ENCODE measurements at regions not wholly inside any gene's neighbourhood (a gene's known extent, or its start where the extent isn't known, plus 50 kb on each side); places are given as distances from the start of the nearest gene placed in this dataset.
A peak's percentile ranks its signal among the peaks of the same experiment; 100 is the strongest.
"Not testable (repeated sequence)": the region's sequence is repeated elsewhere in the genome, so short reads cannot be mapped to it uniquely, and the experiment has no call there.

- H4K5ac ChIP-seq (ENCODE audit: low read length); H3K79me1 ChIP-seq (ENCODE audit: low read length); H3K27me3 ChIP-seq (ENCODE audit: insufficient read depth, low read length, poor library complexity); H3K36me3 ChIP-seq (ENCODE audit: control insufficient read depth, insufficient read depth, low read length); H3K9ac ChIP-seq (ENCODE audit: low read length); H2BK15ac ChIP-seq (replicated peaks; ENCODE audit: low read depth); DNase-seq; H3K23ac ChIP-seq (ENCODE audit: low read length); H3K56ac ChIP-seq (ENCODE audit: low read length); H3K79me2 ChIP-seq (ENCODE audit: control insufficient read depth, insufficient read depth, low read length); H3K4me2 ChIP-seq (ENCODE audit: low read length); H2BK5ac ChIP-seq (ENCODE audit: low read length); H4K8ac ChIP-seq (ENCODE audit: low read depth, low read length); H2AK5ac ChIP-seq (ENCODE audit: low read length); H3K4me1 ChIP-seq (ENCODE audit: control insufficient read depth, low read depth, low read length); H3K4me3 ChIP-seq (ENCODE audit: low read length); H2BK120ac ChIP-seq (ENCODE audit: low read depth, low read length); H3K18ac ChIP-seq (ENCODE audit: low read length); H3K27ac ChIP-seq (ENCODE audit: low read depth, low read length); H3K4ac ChIP-seq (ENCODE audit: low read depth, low read length): not testable (repeated sequence)
- WGBS (ENCODE audit: extremely low coverage, insufficient coverage, low lambda C conversion rate) = no CpG with 5 or more reads among the region's 12 CpGs
These were observed 454.2 kb upstream of the CCDC196 start for GRCh38 chr14:66031981-66032380.

DNA sequence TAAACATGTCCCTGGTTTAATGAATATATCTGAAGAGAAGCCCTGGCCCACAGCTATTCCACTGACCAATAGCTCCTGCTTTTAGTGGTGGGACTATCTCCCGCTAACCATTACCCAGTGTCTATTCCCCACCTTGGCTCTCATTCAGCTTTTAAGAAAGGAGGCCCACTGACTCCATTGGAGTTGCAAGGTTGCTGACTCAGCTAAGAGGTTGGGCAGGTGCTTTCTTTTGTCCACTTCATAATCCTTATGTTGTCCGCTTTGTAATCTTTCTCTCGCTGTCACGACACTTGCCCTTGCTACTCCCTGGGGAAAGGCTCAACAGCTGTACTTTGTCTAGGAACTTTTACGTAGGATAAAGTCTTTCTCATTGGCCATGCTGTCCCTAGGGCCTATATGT is 453.4 kb upstream of the CCDC196 start:
- WGBS (ENCODE audit: extremely low coverage, insufficient coverage, low lambda C conversion rate) = no CpG with 5 or more reads among the region's 5 CpGs
- H3K18ac ChIP-seq (ENCODE audit: low read length) = no peak overlapping the region
- no peaks in the 10 kb centered on the region for H3K4me1 ChIP-seq (ENCODE audit: control insufficient read depth, low read depth, low read length)
- no peaks in the 10 kb centered on the region for H3K27me3 ChIP-seq (ENCODE audit: insufficient read depth, low read length, poor library complexity)
- no peak overlapping the region for H2BK15ac ChIP-seq (replicated peaks; ENCODE audit: low read depth)
- no peak overlapping the region for H4K8ac ChIP-seq (ENCODE audit: low read depth, low read length)
- H3K23ac ChIP-seq (ENCODE audit: low read length) = no peak overlapping the region
- H2AK5ac ChIP-seq (ENCODE audit: low read length) = no peak overlapping the region
- no peak overlapping the region for H3K4me3 ChIP-seq (ENCODE audit: low read length)
- H3K9ac ChIP-seq (ENCODE audit: low read length) = no peak overlapping the region
- no peaks in the 10 kb centered on the region for H3K79me1 ChIP-seq (ENCODE audit: low read length)
- no peak overlapping the region for H2BK120ac ChIP-seq (ENCODE audit: low read depth, low read length)
- no peaks in the 10 kb centered on the region for H3K79me2 ChIP-seq (ENCODE audit: control insufficient read depth, insufficient read depth, low read length)
- no peak overlapping the region for H4K5ac ChIP-seq (ENCODE audit: low read length)
- H3K56ac ChIP-seq (ENCODE audit: low read length) = no peak overlapping the region
- no peak overlapping the region for H3K4me2 ChIP-seq (ENCODE audit: low read length)
- no peaks in the 10 kb centered on the region for H3K36me3 ChIP-seq (ENCODE audit: control insufficient read depth, insufficient read depth, low read length)
- H3K27ac ChIP-seq (ENCODE audit: low read depth, low read length) = no peak overlapping the region
- DNase-seq = no peak
- H2BK5ac ChIP-seq (ENCODE audit: low read length) = no peak overlapping the region
- H3K4ac ChIP-seq (ENCODE audit: low read depth, low read length) = no peak overlapping the region

DNA sequence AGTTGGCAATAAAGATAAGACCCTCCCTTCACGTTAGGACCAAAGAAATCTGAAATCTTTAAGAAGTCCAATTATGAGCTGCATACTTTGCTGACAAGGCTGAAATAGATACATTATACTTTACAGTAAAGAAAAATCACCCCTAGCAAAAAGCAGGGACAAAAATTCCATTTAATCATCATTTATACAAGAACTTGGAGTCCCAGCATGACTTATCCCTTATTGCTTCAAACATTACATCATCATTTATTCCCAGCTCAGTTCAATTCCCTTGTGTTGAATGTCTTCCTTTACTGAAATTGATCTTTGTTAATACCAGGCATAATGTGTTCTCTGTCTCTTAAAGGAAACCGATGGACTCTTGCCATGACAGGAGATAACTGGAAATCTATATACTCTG is 449.6 kb upstream of the CCDC196 start:
- Histone ChIP-seq H3K4me3 (ENCODE audit: low read length) (no peak overlapping the region), H3K4ac (ENCODE audit: low read depth, low read length) (no peak overlapping the region), H3K4me2 (ENCODE audit: low read length) (no peak overlapping the region), H3K9ac (ENCODE audit: low read length) (no peak overlapping the region), H3K36me3 (ENCODE audit: control insufficient read depth, insufficient read depth, low read length) (no peaks in the 10 kb centered on the region), H2BK5ac (ENCODE audit: low read length) (no peak overlapping the region), H2BK120ac (ENCODE audit: low read depth, low read length) (no peak overlapping the region), H3K27ac (ENCODE audit: low read depth, low read length) (no peak overlapping the region), H3K79me2 (ENCODE audit: control insufficient read depth, insufficient read depth, low read length) (no peaks in the 10 kb centered on the region), H3K23ac (ENCODE audit: low read length) (no peak overlapping the region), H3K79me1 (ENCODE audit: low read length) (no peaks in the 10 kb centered on the region), H3K18ac (ENCODE audit: low read length) (no peak overlapping the region), H4K8ac (ENCODE audit: low read depth, low read length) (no peak overlapping the region), H2BK15ac (replicated peaks; ENCODE audit: low read depth) (no peak overlapping the region), H2AK5ac (ENCODE audit: low read length) (no peak overlapping the region), H3K27me3 (ENCODE audit: insufficient read depth, low read length, poor library complexity) (no peaks in the 10 kb centered on the region), H4K5ac (ENCODE audit: low read length) (no peak overlapping the region), H3K56ac (ENCODE audit: low read length) (no peak overlapping the region), H3K4me1 (ENCODE audit: control insufficient read depth, low read depth, low read length) (no peaks in the 10 kb centered on the region)
- WGBS (ENCODE audit: extremely low coverage, insufficient coverage, low lambda C conversion rate) = no CpG with 5 or more reads among the region's 2 CpGs
- DNase-seq = no peak

- WGBS (ENCODE audit: extremely low coverage, insufficient coverage, low lambda C conversion rate) = no CpG with 5 or more reads among the region's 2 CpGs
- no peak overlapping the region for H4K8ac ChIP-seq (ENCODE audit: low read depth, low read length)
- H3K27me3 ChIP-seq (ENCODE audit: insufficient read depth, low read length, poor library complexity) = no peaks in the 10 kb centered on the region
- no peaks in the 10 kb centered on the region for H3K36me3 ChIP-seq (ENCODE audit: control insufficient read depth, insufficient read depth, low read length)
- no peak overlapping the region for H3K56ac ChIP-seq (ENCODE audit: low read length)
- no peak overlapping the region for H3K18ac ChIP-seq (ENCODE audit: low read length)
- no peaks in the 10 kb centered on the region for H3K4me1 ChIP-seq (ENCODE audit: control insufficient read depth, low read depth, low read length)
- H2AK5ac ChIP-seq (ENCODE audit: low read length) = no peak overlapping the region
- no peak overlapping the region for H3K9ac ChIP-seq (ENCODE audit: low read length)
- H3K27ac ChIP-seq (ENCODE audit: low read depth, low read length) = no peak overlapping the region
- H3K79me1 ChIP-seq (ENCODE audit: low read length) = no peaks in the 10 kb centered on the region
- H3K4me2 ChIP-seq (ENCODE audit: low read length) = no peak overlapping the region
- no peak for DNase-seq
- H3K4me3 ChIP-seq (ENCODE audit: low read length) = no peak overlapping the region
- H2BK5ac ChIP-seq (ENCODE audit: low read length) = no peak overlapping the region
- H3K4ac ChIP-seq (ENCODE audit: low read depth, low read length) = no peak overlapping the region
- no peak overlapping the region for H2BK15ac ChIP-seq (replicated peaks; ENCODE audit: low read depth)
- no peak overlapping the region for H4K5ac ChIP-seq (ENCODE audit: low read length)
- no peak overlapping the region for H3K23ac ChIP-seq (ENCODE audit: low read length)
- H2BK120ac ChIP-seq (ENCODE audit: low read depth, low read length) = no peak overlapping the region
- no peaks in the 10 kb centered on the region for H3K79me2 ChIP-seq (ENCODE audit: control insufficient read depth, insufficient read depth, low read length)
These were observed 448.8 kb upstream of the CCDC196 start for GRCh38 chr14:66037361-66037760.

GRCh38 chr14:66038212-66038611 is 448.0 kb upstream of the CCDC196 start:
- Histone ChIP-seq H3K79me1 (ENCODE audit: low read length) (no peaks in the 10 kb centered on the region), H2BK5ac (ENCODE audit: low read length) (no peak overlapping the region), H2BK15ac (replicated peaks; ENCODE audit: low read depth) (no peak overlapping the region), H3K4me1 (ENCODE audit: control insufficient read depth, low read depth, low read length) (no peaks in the 10 kb centered on the region), H4K8ac (ENCODE audit: low read depth, low read length) (no peak overlapping the region), H3K36me3 (ENCODE audit: control insufficient read depth, insufficient read depth, low read length) (no peaks in the 10 kb centered on the region), H3K23ac (ENCODE audit: low read length) (no peak overlapping the region), H3K27ac (ENCODE audit: low read depth, low read length) (no peak overlapping the region), H3K79me2 (ENCODE audit: control insufficient read depth, insufficient read depth, low read length) (no peaks in the 10 kb centered on the region), H3K18ac (ENCODE audit: low read length) (no peak overlapping the region), H4K5ac (ENCODE audit: low read length) (no peak overlapping the region), H2BK120ac (ENCODE audit: low read depth, low read length) (no peak overlapping the region), H3K4ac (ENCODE audit: low read depth, low read length) (no peak overlapping the region), H2AK5ac (ENCODE audit: low read length) (no peak overlapping the region), H3K27me3 (ENCODE audit: insufficient read depth, low read length, poor library complexity) (no peaks in the 10 kb centered on the region), H3K56ac (ENCODE audit: low read length) (no peak overlapping the region), H3K4me3 (ENCODE audit: low read length) (no peak overlapping the region), H3K9ac (ENCODE audit: low read length) (no peak overlapping the region), H3K4me2 (ENCODE audit: low read length) (no peak overlapping the region)
- DNase-seq = no peak
- WGBS (ENCODE audit: extremely low coverage, insufficient coverage, low lambda C conversion rate) = no CpG with 5 or more reads among the region's 3 CpGs

DNA sequence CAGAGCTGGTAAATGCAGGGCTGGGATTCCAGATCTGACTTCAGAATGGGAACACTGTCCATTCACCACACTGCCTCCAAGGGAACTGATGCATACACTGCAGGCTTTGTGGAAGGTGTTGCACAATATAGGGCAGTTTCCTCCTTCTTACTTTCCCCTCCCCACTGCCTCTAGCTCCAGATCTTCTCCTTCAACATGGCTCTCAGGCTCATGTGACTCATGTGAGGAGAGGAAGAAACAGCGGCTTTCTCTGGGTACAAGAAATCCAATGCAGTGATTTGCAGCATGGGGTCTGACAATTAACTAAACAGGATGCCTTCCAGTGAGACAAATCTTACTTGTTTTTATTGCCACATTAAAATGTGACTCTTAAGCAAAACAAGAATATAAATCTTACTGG is 447.6 kb upstream of the CCDC196 start:
- no peak overlapping the region for H3K9ac ChIP-seq (ENCODE audit: low read length)
- H2BK15ac ChIP-seq (replicated peaks; ENCODE audit: low read depth) = no peak overlapping the region
- no peak overlapping the region for H4K5ac ChIP-seq (ENCODE audit: low read length)
- no peak overlapping the region for H3K27ac ChIP-seq (ENCODE audit: low read depth, low read length)
- H3K79me2 ChIP-seq (ENCODE audit: control insufficient read depth, insufficient read depth, low read length) = no peaks in the 10 kb centered on the region
- no peaks in the 10 kb centered on the region for H3K79me1 ChIP-seq (ENCODE audit: low read length)
- H3K18ac ChIP-seq (ENCODE audit: low read length) = no peak overlapping the region
- no peak overlapping the region for H2BK5ac ChIP-seq (ENCODE audit: low read length)
- H3K4me3 ChIP-seq (ENCODE audit: low read length) = no peak overlapping the region
- no peaks in the 10 kb centered on the region for H3K36me3 ChIP-seq (ENCODE audit: control insufficient read depth, insufficient read depth, low read length)
- WGBS (ENCODE audit: extremely low coverage, insufficient coverage, low lambda C conversion rate) = no CpG with 5 or more reads among the region's 1 CpG
- no peak overlapping the region for H3K4ac ChIP-seq (ENCODE audit: low read depth, low read length)
- no peak overlapping the region for H3K23ac ChIP-seq (ENCODE audit: low read length)
- no peaks in the 10 kb centered on the region for H3K4me1 ChIP-seq (ENCODE audit: control insufficient read depth, low read depth, low read length)
- H2BK120ac ChIP-seq (ENCODE audit: low read depth, low read length) = no peak overlapping the region
- peak; percentile 38 for DNase-seq
- H3K4me2 ChIP-seq (ENCODE audit: low read length) = no peak overlapping the region
- H3K56ac ChIP-seq (ENCODE audit: low read length) = no peak overlapping the region
- no peaks in the 10 kb centered on the region for H3K27me3 ChIP-seq (ENCODE audit: insufficient read depth, low read length, poor library complexity)
- no peak overlapping the region for H2AK5ac ChIP-seq (ENCODE audit: low read length)
- H4K8ac ChIP-seq (ENCODE audit: low read depth, low read length) = no peak overlapping the region

Measured in mesendoderm (in vitro differentiated cells).